ENCODE measurements at regions not wholly inside any gene's neighbourhood (a gene's known extent, or its start where the extent isn't known, plus 50 kb on each side); places are given as distances from the start of the nearest gene placed in this dataset.

GRCh38 chr11:62054081-62054480 lies 69.7 kb upstream of the INCENP start:
- H3K9me3 ChIP-seq (ENCODE audit: control insufficient read depth, insufficient read depth, low read depth, low read length): no peaks in the 10 kb centered on the region
- H3K27ac ChIP-seq (ENCODE audit: insufficient read depth, low read length): no peak overlapping the region
- TF ChIP-seq CTCF (conservative IDR thresholded peaks at IDR 0.05 in 1 of 2, IDR thresholded peaks at IDR 0.05 in 1 of 2; ENCODE audit: low read depth in 1 of 2, low read length in 2 of 2): no peak
- no peak for TF ChIP-seq EZH2 (IDR thresholded peaks at IDR 0.05; ENCODE audit: low read length, missing control alignments)
- H2AFZ ChIP-seq (ENCODE audit: low read length): no peak overlapping the region
- peaks cover 4% of the 10 kb centered on the region for H3K27me3 ChIP-seq (ENCODE audit: control insufficient read depth, insufficient read depth, low read length)
- no peak for DNase-seq (ENCODE audit: low read depth in 2 of 2)
- no peaks in the 10 kb centered on the region for H3K79me2 ChIP-seq (ENCODE audit: control insufficient read depth, insufficient read depth, low read length)
- H3K4me1 ChIP-seq (ENCODE audit: control insufficient read depth, extremely low read depth, insufficient read depth, low read length): no peaks in the 10 kb centered on the region
- H3K4me3 ChIP-seq (replicated peaks in 1 of 4; ENCODE audit: control extremely low read depth in 1 of 4, insufficient read depth in 1 of 4, low read depth in 3 of 4, low read length in 4 of 4): no peak overlapping the region
- H3K4me2 ChIP-seq (ENCODE audit: extremely low read depth, insufficient read depth, low read length): no peak overlapping the region
- H4K20me1 ChIP-seq (ENCODE audit: control insufficient read depth, extremely low read depth, insufficient read depth, low read length): no peaks in the 10 kb centered on the region
- H3K36me3 ChIP-seq (ENCODE audit: control insufficient read depth, insufficient read depth, low read length): no peaks in the 10 kb centered on the region
- no peak overlapping the region for H3K9ac ChIP-seq (ENCODE audit: insufficient read depth, low read length)

- Histone ChIP-seq H3K4me2 (ENCODE audit: extremely low read depth, insufficient read depth, low read length) (no peak overlapping the region), H3K79me2 (ENCODE audit: control insufficient read depth, insufficient read depth, low read length) (no peaks in the 10 kb centered on the region), H3K36me3 (ENCODE audit: control insufficient read depth, insufficient read depth, low read length) (no peaks in the 10 kb centered on the region), H3K27ac (ENCODE audit: insufficient read depth, low read length) (no peak overlapping the region), H3K9me3 (ENCODE audit: control insufficient read depth, insufficient read depth, low read depth, low read length) (no peaks in the 10 kb centered on the region), H3K9ac (ENCODE audit: insufficient read depth, low read length) (no peak overlapping the region), H3K27me3 (ENCODE audit: control insufficient read depth, insufficient read depth, low read length) (peaks cover 3% of the 10 kb centered on the region), H3K4me3 (replicated peaks in 1 of 4; ENCODE audit: control extremely low read depth in 1 of 4, insufficient read depth in 1 of 4, low read depth in 3 of 4, low read length in 4 of 4) (no peak overlapping the region), H2AFZ (ENCODE audit: low read length) (no peak overlapping the region), H4K20me1 (ENCODE audit: control insufficient read depth, extremely low read depth, insufficient read depth, low read length) (no peaks in the 10 kb centered on the region), H3K4me1 (ENCODE audit: control insufficient read depth, extremely low read depth, insufficient read depth, low read length) (no peaks in the 10 kb centered on the region)
- TF ChIP-seq CTCF (conservative IDR thresholded peaks at IDR 0.05 in 1 of 2, IDR thresholded peaks at IDR 0.05 in 1 of 2; ENCODE audit: low read depth in 1 of 2, low read length in 2 of 2): no peak
- no peak for TF ChIP-seq EZH2 (IDR thresholded peaks at IDR 0.05; ENCODE audit: low read length, missing control alignments)
- DNase-seq (ENCODE audit: low read depth in 2 of 2): no peak
These were observed 73.1 kb upstream of the INCENP start for GRCh38 chr11:62050716-62051115.

GRCh38 chr11:62048100-62048499 lies 75.7 kb upstream of the INCENP start:
- peak; percentile 4 to 30 for DNase-seq (ENCODE audit: low read depth in 2 of 2)
- H2AFZ ChIP-seq (ENCODE audit: low read length): no peak overlapping the region
- no peaks in the 10 kb centered on the region for H3K4me1 ChIP-seq (ENCODE audit: control insufficient read depth, extremely low read depth, insufficient read depth, low read length)
- no peak overlapping the region for H3K9ac ChIP-seq (ENCODE audit: insufficient read depth, low read length)
- no peak overlapping the region for H3K4me2 ChIP-seq (ENCODE audit: extremely low read depth, insufficient read depth, low read length)
- H3K27ac ChIP-seq (ENCODE audit: insufficient read depth, low read length): no peak overlapping the region
- H3K79me2 ChIP-seq (ENCODE audit: control insufficient read depth, insufficient read depth, low read length): no peaks in the 10 kb centered on the region
- H3K9me3 ChIP-seq (ENCODE audit: control insufficient read depth, insufficient read depth, low read depth, low read length): no peaks in the 10 kb centered on the region
- no peaks in the 10 kb centered on the region for H3K27me3 ChIP-seq (ENCODE audit: control insufficient read depth, insufficient read depth, low read length)
- TF ChIP-seq CTCF (conservative IDR thresholded peaks at IDR 0.05 in 1 of 2, IDR thresholded peaks at IDR 0.05 in 1 of 2; ENCODE audit: low read depth in 1 of 2, low read length in 2 of 2) (no peak), EZH2 (IDR thresholded peaks at IDR 0.05; ENCODE audit: low read length, missing control alignments) (no peak)
- H4K20me1 ChIP-seq (ENCODE audit: control insufficient read depth, extremely low read depth, insufficient read depth, low read length): no peaks in the 10 kb centered on the region
- H3K4me3 ChIP-seq (replicated peaks in 1 of 4; ENCODE audit: control extremely low read depth in 1 of 4, insufficient read depth in 1 of 4, low read depth in 3 of 4, low read length in 4 of 4): no peak overlapping the region
- no peaks in the 10 kb centered on the region for H3K36me3 ChIP-seq (ENCODE audit: control insufficient read depth, insufficient read depth, low read length)

Data from fibroblast of lung (primary cell).